SH-SY5Y (cell line): ENCODE measurements at regions not wholly inside any gene's neighbourhood (a gene's known extent, or its start where the extent isn't known, plus 50 kb on each side); places are given as distances from the start of the nearest gene placed in this dataset.

ENCODE experiments used
- GATA2 ChIP-seq: IDR thresholded peaks from 2 replicates; pipeline ENCODE4 v1.6.1; 2011; ENCODE audit warnings: mild to moderate bottlenecking, low read depth, low read length
- GATA3 ChIP-seq: IDR thresholded peaks from 2 replicates; pipeline ENCODE4 v1.6.1; 2011; ENCODE audit warnings: low read depth, mild to moderate bottlenecking, low read length, moderate library complexity

DNA sequence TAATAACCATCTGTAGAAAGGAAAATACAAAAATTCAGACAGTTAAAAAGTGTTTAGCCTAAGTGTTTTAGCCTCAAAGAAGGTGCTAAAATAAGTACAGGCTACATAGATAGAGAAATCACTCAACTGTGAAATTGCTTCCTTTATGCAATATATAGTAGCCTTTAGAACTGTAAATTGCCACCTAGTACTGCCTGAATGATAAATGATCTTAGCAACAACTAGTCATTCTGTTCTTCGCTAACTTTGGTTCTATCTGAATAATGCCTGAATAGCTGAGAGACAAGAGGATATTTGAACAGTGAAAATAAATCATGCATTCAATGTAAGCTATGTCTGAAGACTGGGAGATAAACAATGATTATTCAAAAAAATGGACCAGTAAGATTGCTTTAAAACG, 603.3 kb upstream of the PTCHD4 start:
- TF ChIP-seq GATA2: no peak
- TF ChIP-seq GATA3: no peak
